ENCODE measurements at regions not wholly inside any gene's neighbourhood (a gene's known extent, or its start where the extent isn't known, plus 50 kb on each side); places are given as distances from the start of the nearest gene placed in this dataset.
"Not testable (repeated sequence)": the region's sequence is repeated elsewhere in the genome, so short reads cannot be mapped to it uniquely, and the experiment has no call there.

DNA sequence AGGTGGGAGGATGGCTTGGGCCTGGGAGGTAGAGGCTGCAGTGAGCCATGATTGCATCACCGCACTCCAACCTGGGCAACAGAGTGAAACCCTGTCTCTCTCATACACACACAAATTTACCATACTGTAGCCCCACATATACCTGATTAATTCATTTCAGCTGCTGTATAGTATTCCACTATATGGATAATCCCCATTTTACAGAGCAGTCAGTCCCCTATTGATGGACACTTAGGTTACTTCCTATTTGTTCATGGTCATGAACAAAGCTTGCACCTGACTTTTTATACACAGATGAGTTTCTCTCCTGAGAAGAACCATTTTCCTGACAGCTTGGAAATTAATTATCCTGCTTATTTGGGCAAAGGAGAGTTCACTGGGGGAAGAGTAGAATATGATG, 59.2 kb downstream of the EMX2 start:
- DNase-seq: no peak

DNA sequence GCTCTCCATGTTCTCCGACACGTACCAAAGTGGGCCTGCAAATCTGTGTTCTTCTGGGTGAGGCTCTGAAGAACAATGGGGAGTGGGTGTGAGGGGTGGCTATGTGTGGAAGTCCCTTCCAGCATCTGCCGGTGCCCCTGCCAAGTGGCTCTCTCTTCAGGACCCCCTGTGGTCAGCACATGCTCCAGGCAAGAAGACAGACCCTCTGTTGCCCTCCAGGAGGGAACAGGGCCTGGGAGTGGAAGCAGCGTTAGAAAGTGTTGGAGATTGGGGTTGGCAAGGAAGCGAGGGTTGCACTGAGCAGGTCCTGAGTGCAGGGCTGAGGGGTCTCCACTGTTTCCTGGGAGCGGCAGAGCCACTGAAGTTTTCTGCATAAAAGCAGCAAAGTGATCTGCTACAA, 60.5 kb downstream of the EMX2 start:
- DNase-seq: no peak

DNA sequence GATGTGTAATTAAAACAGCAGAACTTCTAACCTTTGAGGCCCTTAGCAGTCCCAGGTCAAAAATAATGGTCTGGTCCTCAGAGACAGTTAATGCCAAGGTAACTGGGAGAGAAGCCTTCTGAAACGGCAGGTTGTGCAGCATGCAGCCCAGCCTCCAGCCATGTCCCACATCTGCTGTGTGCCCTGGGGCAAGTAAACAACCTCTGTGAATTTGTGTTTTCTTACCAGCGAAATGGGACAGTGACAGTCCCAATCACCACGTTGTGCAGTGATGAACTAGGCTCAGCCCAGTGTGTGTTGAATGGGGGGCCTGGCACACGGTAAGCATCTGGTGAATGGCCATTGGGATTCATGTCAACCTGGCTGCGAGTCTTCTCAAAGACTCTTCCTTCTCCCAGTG, 61.2 kb downstream of the EMX2 start:
- no peak for DNase-seq

DNA sequence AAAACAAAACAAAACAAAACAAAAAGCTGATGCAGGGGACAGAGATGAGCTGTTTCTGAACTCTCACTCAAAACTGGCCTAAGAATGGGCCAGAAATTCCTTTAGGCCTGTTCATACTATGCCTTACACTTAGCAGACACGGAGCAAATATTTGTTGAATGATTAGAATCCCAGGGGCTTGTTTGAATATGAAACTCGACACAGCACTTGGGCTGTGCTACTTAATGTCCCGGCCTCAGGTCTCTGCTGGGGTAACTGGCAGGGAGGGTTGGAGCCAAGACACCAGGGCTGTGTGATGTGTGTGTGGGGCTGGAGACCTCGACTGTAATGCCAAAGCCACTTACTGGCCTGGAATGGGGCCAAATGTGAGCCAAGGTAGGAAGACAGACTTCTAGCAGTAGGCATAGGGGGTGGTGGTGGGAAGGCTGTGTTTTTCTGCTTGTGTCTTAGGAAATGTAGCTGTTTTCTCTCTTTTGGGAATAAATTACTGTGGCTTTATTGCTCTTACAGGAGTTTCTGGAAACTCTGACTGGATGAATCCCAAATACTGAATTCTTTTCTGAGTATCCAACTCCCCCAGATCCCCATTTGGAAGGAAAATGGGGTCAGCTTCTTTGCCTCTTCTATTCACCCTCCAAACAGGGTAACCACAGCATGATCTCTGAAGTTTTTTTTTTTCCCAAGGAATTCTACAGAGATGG, 66.7 kb downstream of the EMX2 start:
- DNase-seq: peak; percentile 80

DNA sequence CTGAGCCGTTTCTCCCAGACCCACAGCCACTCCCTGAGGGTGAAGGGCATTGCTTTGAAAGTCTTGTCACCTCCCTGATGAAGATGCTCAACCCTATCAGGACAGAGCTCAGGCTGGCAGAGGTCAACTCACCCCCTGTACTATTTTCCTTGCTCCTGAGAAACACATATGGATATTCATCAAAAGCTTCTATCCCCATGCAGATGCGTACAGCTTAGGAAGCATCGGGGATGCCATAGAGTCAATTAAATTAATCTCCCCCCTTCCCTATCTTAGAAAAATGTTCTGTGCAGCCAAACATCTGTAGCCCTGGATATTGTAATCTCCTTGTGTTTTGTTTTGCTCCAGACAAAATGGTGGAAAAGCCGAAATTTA, 67.2 kb downstream of the EMX2 start:
- peak; percentile 41 for DNase-seq

DNA sequence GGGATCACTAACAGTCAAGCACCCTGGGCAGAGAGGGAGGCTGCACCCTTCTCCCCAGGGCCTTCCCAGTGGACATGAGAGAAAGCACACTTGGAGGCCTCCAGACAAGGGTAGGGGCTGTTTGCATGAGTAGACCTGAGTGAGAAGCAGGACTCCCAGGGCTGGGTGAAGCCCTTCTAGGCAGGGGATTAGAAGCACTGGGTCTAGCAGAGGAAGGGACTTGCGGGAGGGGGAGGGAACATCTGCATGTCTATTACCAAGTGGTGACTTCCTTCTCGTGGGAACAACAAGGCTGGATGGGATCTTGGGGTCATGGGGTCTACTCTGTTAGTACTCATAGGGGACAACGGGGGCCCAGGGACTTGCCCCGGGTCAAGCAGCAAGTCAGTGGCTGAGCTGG, 67.8 kb downstream of the EMX2 start:
- DNase-seq: no peak

DNA sequence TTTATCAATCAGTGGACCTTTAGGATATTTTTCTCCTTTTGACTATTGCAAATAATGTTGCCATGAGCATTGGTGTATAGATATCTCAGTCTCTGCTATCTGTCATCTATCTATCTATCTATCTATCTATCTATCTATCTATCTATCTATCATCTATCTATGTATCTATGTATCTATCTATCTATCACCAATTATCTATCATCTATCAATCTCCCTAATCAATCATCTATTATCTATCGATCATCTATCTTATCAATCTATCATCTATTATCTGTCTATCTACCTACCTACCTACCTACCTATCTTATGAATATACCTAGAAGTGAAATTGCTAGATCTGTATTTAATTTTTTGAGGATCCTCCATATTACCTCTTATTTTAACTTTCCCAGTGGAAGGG, 69.6 kb downstream of the EMX2 start:
- no peak for DNase-seq

DNA sequence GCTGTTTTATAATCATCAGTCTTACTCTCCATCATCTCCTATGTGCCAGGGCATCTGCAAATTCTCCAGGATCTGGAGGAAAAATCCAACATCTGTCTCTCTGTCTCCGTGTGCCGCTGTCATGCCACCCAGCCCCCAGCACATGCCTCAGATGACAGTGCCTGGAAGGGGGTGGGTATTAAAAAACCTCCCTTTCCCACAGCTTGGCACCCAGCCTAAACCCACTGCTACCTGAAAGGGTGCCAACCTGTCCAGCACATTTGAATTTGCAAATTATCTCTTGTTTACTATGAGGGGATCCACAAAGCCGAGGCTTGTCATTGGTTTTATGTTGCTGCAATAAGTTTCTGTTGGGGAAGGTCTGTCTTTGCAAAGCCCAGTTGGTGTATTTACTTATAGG, 73.1 kb downstream of the EMX2 start:
- no peak for DNase-seq

DNA sequence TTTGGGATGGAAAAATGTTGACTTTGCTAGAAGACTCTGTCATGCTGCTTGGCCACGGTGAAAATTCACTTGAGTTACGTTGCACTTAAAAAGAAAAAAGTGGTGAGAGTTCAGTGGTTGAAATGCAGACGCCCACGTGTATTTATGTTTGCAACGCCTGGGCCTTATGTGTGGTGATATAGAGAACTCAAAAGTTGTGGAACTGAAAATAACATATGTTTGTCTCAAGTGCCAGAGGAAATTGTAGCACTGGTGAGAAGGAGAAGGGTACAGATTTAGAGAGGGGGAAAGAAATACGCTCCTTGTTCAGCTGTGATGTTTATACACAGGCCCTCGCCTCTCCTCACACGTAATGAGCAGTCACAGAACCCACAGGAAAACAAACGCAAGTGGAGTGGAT, 73.6 kb downstream of the EMX2 start:
- no peak for DNase-seq

DNA sequence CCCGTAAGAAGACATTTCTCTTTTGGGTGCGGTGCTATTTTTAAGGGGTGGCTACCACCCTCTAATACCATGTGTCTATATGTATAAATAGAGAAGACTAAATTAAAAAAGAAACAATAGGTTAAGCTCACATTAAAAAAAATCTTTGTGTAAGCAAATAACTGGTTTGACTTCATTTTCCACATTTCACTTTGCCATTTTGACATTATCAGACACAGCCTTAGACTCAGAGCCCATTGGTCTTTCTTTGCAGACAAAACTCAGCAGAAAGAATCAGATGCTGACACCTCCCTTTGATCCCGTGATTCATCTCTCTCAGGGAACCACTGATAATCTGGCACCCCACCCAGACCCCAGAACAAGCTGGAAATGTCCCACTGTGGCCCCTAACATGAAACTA, 74.5 kb downstream of the EMX2 start:
- DNase-seq: no peak

DNA sequence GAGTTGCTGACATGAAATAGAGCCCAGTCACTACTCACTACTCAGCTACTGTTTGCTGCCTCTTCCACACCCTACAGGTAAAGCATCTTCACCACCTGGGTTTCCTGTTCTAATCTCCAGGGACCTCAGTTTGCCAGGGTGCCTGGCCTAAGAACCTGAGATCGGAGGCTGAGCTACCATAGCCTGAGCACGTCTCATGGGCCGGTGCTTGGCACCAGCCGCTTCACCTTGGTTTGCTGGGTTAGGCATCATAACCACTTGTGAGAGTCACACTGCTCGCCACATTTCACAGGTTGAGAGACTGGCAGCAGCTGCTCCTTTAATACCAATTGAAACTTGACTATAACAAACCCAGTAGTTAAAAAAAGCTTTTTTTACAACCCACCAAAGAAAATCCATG, 75.1 kb downstream of the EMX2 start:
- no peak for DNase-seq

DNA sequence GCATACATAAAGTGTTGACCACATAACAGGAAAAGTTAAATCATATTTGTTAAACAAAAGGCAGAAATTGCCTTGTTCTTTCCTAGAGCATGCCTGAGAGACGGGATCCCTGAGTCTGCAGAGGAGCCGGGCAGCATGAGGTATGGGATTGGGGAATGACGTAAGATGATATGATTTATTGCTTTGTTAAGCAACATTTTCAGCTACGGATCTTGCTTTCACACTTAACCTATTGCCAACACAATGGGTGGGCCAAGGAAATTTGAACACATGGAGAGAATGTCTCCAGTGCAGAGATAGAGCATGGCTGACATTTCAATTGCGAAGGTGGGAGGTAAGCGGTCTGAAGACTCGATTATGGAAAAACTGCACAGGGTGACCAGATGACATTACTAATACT, 76.7 kb downstream of the EMX2 start:
- no peak for DNase-seq

DNA sequence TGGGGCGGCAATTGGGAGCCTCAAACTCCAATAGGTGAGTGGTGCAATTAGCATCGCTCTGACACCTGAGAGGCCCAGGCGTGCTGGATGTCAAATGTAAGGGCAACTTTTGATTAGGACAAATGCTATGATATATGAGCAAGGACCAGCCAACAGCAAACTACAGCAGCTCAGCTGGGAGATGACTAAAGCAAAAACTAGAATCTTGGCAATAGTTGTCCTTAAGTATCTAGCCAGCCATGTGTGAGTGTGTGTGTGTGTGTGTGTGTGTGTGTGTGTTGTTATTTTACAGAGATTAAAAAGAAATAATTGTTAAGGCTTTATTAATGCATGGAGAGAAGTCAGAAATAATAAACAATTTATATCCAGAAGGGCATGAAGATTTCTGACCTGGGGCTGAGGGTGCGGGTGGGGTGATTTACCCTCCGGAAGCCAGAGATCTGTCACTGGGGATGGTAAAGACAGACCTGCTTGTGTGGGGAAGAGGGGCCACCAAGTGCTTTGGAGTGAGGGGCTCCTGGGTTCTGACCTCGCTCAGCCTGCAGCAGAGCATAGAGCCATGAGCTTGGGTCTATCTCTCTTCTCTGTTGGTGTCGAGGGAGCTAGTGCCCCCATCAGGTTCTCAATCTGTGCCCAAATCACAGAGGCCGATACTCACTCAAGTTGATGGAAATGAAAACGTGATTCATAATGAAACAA, 77.3 kb downstream of the EMX2 start:
- DNase-seq: peak; percentile 37

DNA sequence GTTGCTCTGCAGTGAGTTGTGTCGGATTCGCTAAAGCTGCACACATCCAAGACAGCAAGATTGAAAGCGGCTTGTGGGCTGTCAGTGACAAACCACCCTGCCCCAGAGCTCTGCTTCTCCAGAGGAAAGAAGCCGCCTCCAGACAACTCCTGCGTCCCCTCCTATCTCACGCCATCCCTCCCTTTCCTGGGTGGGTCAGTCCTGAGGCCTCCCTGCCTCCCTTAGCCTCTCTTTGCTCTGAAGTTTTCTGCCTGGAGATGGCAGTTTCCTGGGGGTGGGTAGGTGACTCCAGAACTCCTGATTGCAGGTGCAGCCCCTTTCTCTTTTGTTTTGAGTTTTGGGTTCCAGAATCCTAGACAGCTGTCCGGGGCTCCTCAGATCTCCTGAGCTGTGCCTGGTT, 78.7 kb downstream of the EMX2 start:
- DNase-seq: no peak

DNA sequence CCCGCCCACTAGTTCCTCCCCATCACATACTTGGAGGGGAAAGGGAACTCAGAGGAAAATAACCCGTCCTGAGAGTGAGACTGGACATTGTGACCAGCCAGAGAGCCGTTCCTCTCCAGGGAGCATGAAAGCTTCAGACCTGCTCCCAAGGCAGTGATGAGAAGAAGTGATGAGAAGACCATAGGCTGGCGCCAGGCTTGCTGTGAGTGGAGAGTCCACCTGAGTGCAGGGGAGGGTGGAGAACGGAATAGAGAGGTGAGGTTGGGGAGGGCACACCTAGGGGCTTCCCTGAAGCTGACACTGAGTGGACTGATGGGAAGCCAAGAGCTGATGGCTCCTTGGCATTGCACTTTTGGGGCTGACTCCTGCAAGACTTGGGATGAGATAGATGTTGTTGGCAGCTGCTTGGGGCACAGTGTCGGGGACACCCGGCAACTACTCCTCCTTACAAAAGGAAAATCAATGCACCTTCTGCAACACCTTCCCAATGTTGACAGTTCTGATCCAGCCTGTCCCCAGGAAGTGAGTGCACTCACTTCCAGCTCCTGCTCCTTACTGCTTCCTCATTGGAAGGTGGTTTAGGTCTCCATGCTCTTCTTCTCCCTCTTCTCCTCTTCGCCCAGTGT, 79.4 kb downstream of the EMX2 start:
- DNase-seq: no peak

DNA sequence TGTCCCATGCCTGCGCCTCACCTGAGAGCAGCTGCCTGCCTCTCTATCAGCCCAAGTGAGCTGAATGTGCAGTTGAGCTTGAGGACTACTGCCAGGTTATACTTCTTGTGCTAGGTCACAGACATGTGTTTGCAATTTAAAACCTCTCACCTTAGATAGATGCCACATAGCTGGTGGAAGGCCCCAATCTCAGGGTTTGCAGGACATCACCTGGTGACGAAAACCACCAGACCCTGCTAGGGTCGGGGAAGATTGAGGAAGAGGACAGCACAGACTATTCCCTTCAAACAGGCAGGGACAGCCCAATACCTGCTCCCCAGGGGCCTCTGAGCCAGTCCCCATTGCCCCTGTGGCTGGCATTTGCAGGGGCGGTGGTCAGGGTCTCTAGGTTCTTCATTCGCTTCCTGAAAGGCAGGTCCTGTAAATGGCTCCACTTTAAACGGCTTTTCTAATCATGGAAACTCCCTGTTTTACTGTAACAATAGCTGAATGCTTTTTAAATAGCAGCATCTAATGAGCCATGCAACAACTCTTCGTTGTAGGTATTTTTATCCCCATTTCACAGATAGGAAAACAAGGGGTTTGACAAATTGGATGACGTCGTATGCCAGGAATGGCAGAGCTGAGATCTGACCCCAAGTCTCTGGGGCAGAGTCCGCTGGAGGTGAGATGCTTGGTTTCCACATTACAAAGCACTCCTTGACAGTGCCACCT, 80.1 kb downstream of the EMX2 start:
- no peak for DNase-seq

DNA sequence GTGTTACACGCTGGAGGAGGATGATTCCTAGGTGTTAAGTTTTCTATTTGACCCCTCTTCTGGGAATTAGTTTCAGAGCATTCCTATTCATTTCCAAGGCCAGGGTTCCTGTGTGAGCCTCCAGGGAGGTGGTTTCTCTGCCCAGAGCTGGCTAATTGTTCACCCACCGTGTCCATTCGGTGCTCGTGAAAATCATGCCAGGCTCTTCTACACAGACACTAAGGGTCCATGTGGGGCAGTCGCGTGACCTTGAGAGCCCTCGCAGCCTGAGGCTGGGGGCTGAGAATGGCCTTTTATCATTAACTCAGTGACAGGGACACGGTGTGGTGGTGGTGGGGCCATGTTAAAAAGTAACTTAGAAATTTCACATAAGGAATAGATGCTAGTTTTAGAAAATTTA, 83.7 kb downstream of the EMX2 start:
- no peak for DNase-seq

DNA sequence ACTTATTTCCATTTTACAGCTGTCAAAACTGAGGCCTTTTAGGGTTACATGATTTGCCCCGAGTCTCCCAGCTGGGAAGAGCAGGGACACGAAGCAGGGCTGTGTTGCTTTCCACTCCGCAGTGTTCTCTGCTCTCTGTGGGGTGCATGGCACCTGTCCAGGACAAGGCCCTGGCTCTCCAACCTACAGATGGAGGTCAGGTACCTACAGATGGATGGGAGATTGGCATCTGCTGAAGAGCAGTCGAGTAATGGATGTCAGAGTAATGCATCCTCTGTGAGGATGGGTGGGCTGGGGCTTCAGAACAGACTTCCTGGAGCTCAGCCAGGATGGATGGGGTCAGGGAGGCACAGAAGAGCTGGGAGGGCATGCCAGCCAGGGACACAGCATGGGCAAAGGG, 85.0 kb downstream of the EMX2 start:
- DNase-seq: no peak

DNA sequence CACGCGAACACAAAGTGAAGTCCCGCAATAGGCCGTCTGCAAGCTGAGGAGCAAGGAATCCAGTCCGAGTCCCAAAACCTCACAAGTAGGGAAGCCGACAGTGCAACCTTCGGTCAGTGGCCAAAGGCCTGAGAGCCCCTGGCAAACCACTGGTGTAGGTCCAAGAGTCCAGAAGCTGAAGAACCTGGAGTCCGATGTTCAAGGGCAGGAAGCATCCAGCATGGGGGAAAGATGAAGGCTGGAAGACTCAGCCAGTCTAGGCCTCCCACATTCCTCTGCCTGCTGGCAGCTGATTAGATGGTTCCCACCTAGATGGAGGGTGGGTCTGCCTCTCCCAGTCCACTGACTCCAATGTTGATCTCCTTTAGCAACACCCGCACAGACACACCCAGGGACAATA, 87.2 kb downstream of the EMX2 start:
- not testable (repeated sequence) for DNase-seq

DNA sequence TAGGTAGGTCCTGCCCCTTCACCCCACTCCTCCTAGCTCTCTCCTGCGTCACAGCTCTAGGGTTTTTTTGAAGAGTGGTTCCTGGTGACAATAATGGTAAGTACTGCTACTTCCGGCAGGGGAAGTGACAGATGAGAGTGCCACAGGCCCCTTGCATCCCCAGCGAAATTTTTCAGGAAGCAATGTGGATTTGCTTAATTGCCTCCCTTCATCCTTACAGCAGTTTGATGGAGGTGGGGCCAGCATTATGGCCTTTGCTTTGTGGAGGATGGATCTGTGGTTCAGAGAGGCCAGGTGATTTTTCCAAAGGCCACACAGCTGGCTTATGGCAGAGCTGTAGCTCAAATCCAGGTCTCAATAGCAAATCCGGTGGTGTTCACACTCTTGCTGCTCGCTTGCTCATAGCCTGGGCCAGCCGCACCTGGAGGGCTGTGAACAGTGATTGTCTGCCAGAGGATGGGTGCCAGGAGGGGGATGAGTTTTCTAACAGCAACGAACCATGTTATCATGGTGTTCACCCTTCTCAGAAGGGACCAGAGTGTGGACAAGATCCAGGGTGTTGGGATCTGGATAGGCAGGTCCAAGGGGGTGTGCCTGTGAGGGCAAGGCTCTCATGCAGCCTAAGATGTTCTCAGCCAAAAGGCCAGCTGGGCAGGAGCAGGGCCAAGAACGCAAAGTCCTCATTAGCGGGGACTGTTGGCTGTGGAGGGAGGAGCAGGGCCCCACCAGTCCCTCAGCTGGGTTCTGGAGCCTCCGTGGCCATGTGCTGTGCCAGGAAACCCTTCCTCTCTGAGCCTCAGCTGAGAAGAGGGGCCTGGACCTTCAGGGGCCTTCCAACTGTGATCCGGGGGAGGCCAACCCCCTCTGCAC, 89.0 kb downstream of the EMX2 start:
- peak; percentile 85 for DNase-seq

DNA sequence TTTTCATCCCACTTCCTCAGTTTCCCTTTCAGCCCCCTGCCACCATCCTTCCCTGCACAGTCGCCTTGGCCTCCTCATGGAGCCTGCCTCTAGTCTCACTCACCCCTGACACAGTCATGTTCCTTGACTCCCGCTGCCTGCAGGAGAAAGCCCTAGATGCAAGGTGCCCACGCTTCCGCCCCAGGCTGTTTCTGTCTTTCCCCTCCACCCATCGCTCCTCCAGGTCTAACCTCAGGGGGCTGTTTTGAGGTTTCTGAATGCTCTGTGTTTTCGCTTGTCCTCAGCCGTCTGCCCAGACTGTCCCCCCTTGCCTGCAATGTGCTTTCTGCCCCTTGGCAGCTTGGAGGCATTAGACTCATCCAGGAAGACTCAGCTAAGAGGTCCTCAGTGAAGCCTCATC, 89.9 kb downstream of the EMX2 start:
- no peak for DNase-seq

DNA sequence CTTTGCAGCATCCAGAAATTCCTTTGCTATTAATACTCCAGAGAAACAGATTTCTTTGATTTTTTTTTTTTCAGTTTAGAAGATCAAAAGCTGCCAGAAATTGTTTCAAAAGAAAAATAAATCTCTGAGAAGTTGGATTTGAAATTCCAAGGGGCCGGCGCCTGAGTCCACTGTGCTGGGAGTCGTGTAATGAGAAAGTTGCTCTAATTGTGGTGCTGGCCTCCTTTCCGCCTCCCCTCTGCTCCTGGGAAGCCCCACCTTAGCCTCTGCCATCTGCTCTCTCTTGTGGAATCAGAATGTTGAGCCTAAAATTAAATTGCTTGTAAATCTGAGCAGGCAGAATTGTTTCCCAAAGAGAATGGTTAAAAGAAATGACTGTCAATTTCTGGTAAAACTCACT, 93.3 kb downstream of the EMX2 start:
- no peak for DNase-seq

DNA sequence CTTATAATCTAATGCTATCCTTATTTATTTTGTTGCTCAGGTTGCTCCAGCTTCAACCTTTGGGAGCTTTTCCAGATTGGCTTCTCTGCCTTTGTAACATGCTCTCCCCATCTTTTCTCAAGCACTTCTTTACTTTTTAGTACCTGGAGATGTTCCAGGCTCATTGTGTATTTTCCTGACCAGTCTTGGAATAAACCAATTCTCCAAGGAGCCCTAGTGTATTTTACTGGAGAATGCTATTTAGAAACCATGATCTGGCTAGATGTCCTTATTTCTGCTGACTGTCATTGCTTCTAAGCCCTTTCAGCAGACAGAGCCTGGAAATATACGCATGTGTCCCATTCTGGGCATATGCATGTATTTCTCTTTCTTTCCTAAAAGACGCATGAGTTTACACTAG, 95.7 kb downstream of the EMX2 start:
- no peak for DNase-seq

Measured in right hindlimb (tissue), 1 donor.